K562 (cell line): ENCODE measurements at regions not wholly inside any gene's neighbourhood (a gene's known extent, or its start where the extent isn't known, plus 50 kb on each side); places are given as distances from the start of the nearest gene placed in this dataset.

Experiments used
- AFF1 ChIP-seq, 2 experiments: fragments of 450-650 bp; IDR thresholded peaks; 2 replicates each; pipeline ENCODE4 v1.6.1; 2018; ENCODE audit warnings: mild to moderate bottlenecking in 2 of 2, low read depth in 1 of 2; ENCODE audit not compliant: partially characterized antibody in 2 of 2
- CTCF ChIP-seq, 3 experiments: IDR thresholded peaks in 2 of 3; conservative IDR thresholded peaks in 1 of 3; 2 replicates each; pipeline ENCODE4 v1.5.1; 2011 to 2012; ENCODE audit warnings: low read length in 3 of 3, mild to moderate bottlenecking in 3 of 3, control low read depth in 2 of 3, improper control_type of control experiment in 1 of 3, inconsistent platforms in 1 of 3, low read depth in 1 of 3, mixed read lengths in 1 of 3, moderate library complexity in 1 of 3; ENCODE audit not compliant: insufficient read depth in 2 of 3
- HDAC2 ChIP-seq: fragments of 450-650 bp; IDR thresholded peaks from 2 replicates; pipeline ENCODE4 v1.6.1; 2016; ENCODE audit warnings: mild to moderate bottlenecking
- MLX ChIP-seq, 2 experiments: fragments of 450-650 bp in 1 of 2; sonication (generic) in 1 of 2; formaldehyde crosslinking; conservative IDR thresholded peaks; 2 replicates each; pipeline versions ENCODE4 v1.4.0 to v1.8.1; 2020 to 2022; ENCODE audit warnings: mild to moderate bottlenecking in 1 of 2, missing genetic modification reagents in 1 of 2
- RBBP5 ChIP-seq: fragments of 200-600 bp; sonication (generic); IDR thresholded peaks from 2 replicates; pipeline ENCODE4 v1.6.1; 2012; ENCODE audit warnings: borderline replicate concordance, mild to moderate bottlenecking, low read length, control low read depth, inconsistent platforms; ENCODE audit not compliant: insufficient read depth, poor library complexity, severe bottlenecking
- STAT5B ChIP-seq: fragments of 250-450 bp; sonication (Bioruptor Pico); IDR thresholded peaks from 2 replicates; pipeline ENCODE4 v1.8.0; 2021; ENCODE audit warnings: mild to moderate bottlenecking, inconsistent platforms
- ZFP91 ChIP-seq: sonication (generic); formaldehyde crosslinking; IDR thresholded peaks from 2 replicates; pipeline ENCODE4 v1.8.0; 2022; ENCODE audit warnings: mild to moderate bottlenecking, missing genetic modification reagents
- ZNF780A ChIP-seq: fragments of 250-450 bp; sonication (Bioruptor Pico); IDR thresholded peaks from 2 replicates; pipeline ENCODE4 v1.5.0; 2021; ENCODE audit warnings: mild to moderate bottlenecking
- ZZZ3 ChIP-seq: fragments of 450-650 bp; IDR thresholded peaks from 2 replicates; pipeline ENCODE4 v1.6.1; 2016; ENCODE audit warnings: antibody characterized with exemption, mild to moderate bottlenecking, moderate library complexity
- TF ChIP-seq, protein P1 (sequence below): fragments of 450-650 bp; formaldehyde crosslinking; IDR thresholded peaks from 2 replicates; pipeline ENCODE4 v1.4.0; 2022; ENCODE audit warnings: missing genetic modification characterization
- TF ChIP-seq, protein P2 (sequence below): fragments of 450-650 bp; IDR thresholded peaks from 2 replicates; pipeline ENCODE4 v1.7.0; 2016; ENCODE audit warnings: borderline replicate concordance

- no peak for TF ChIP-seq STAT5B (CRISPR knock-in tag)
- TF ChIP-seq, protein P1, sequence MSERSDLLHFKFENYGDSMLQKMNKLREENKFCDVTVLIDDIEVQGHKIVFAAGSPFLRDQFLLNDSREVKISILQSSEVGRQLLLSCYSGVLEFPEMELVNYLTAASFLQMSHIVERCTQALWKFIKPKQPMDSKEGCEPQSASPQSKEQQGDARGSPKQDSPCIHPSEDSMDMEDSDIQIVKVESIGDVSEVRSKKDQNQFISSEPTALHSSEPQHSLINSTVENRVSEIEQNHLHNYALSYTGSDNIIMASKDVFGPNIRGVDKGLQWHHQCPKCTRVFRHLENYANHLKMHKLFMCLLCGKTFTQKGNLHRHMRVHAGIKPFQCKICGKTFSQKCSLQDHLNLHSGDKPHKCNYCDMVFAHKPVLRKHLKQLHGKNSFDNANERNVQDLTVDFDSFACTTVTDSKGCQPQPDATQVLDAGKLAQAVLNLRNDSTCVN, result no peak
- TF ChIP-seq RBBP5, result no peak
- no peak for TF ChIP-seq ZFP91 (CRISPR knock-in tag)
- TF ChIP-seq MLX (CRISPR knock-in tag; conservative IDR thresholded peaks at IDR 0.05), result no peak
- no peak for TF ChIP-seq HDAC2
- no peak for TF ChIP-seq AFF1 (IDR thresholded peaks at IDR 0.05; ENCODE audit: low read depth in 1 of 2, partially characterized antibody in 2 of 2)
- no peak for TF ChIP-seq ZZZ3
- TF ChIP-seq, protein P2, sequence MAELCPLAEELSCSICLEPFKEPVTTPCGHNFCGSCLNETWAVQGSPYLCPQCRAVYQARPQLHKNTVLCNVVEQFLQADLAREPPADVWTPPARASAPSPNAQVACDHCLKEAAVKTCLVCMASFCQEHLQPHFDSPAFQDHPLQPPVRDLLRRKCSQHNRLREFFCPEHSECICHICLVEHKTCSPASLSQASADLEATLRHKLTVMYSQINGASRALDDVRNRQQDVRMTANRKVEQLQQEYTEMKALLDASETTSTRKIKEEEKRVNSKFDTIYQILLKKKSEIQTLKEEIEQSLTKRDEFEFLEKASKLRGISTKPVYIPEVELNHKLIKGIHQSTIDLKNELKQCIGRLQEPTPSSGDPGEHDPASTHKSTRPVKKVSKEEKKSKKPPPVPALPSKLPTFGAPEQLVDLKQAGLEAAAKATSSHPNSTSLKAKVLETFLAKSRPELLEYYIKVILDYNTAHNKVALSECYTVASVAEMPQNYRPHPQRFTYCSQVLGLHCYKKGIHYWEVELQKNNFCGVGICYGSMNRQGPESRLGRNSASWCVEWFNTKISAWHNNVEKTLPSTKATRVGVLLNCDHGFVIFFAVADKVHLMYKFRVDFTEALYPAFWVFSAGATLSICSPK, result no peak
- no peak for TF ChIP-seq CTCF (IDR thresholded peaks at IDR 0.05 in 2 of 3, conservative IDR thresholded peaks at IDR 0.05 in 1 of 3; ENCODE audit: insufficient read depth in 2 of 3, low read depth in 1 of 3, low read length in 3 of 3)
- no peak for TF ChIP-seq ZNF780A
Measured at GRCh38 chr17:12362853-12363455, 302.7 kb upstream of the MYOCD start (continued).
